Activated CD4-positive, alpha-beta memory T cell treated with anti-CD3 and anti-CD28 coated beads for 36 hours (primary cell): ENCODE measurements at regions not wholly inside any gene's neighbourhood (a gene's known extent, or its start where the extent isn't known, plus 50 kb on each side); places are given as distances from the start of the nearest gene placed in this dataset.

Experiments
- CTCF ChIA-PET: fragments of 350-600 bp; sonication (Branson Sonifier 250); formaldehyde crosslinking; loops from one replicate; lab custom pipeline; 2021; ENCODE audit warnings: antibody characterized with exemption, inconsistent platforms; lab: Charles Lee
- POLR2A ChIA-PET: fragments of 350-600 bp; sonication (Branson Sonifier 250); formaldehyde crosslinking; loops from one replicate; lab custom pipeline; 2021; ENCODE audit warnings: antibody characterized with exemption; lab: Charles Lee
- DNase-seq: peaks from one replicate; pipeline ENCODE4 v3.0.0-alpha.2; 2020
- H3K27ac Mint-ChIP-seq: one replicate; pipeline ENCODE4 v1.8.0; 2021; ENCODE audit warnings: mixed read lengths
- H3K27me3 Mint-ChIP-seq: one replicate; pipeline ENCODE4 v1.8.0; 2021; ENCODE audit warnings: mixed read lengths
- H3K36me3 Mint-ChIP-seq: one replicate; pipeline ENCODE4 v1.8.0; 2021; ENCODE audit warnings: mixed read lengths
- H3K4me1 Mint-ChIP-seq: one replicate; pipeline ENCODE4 v1.8.0; 2021; ENCODE audit warnings: low read depth, mixed read lengths
- H3K4me3 Mint-ChIP-seq: one replicate; pipeline ENCODE4 v1.8.0; 2021; ENCODE audit warnings: mild to moderate bottlenecking, mixed read lengths
- H3K9me3 Mint-ChIP-seq: one replicate; pipeline ENCODE4 v1.8.0; 2021; ENCODE audit warnings: mixed read lengths
- intact Hi-C: fragments of 100-400 bp; cut with micrococcal nuclease; formaldehyde crosslinking; loops from one replicate; pipeline ENCODE4 v1.15.1; 2023

- intact Hi-C loops, result loop anchor here (10.0 kb wide), 1 partner anchor 972 kb away; no protein-coding TSS in a partner anchor
- POLR2A ChIA-PET, result no interaction called here
- no peak overlapping the region for H3K27ac Mint-ChIP-seq
- CTCF ChIA-PET, result no interaction called here
- H3K9me3 Mint-ChIP-seq, result no peaks in the 10 kb centered on the region
- no peak overlapping the region for H3K4me3 Mint-ChIP-seq
- H3K36me3 Mint-ChIP-seq, result no peaks in the 10 kb centered on the region
- no peak for DNase-seq
- H3K27me3 Mint-ChIP-seq, result no peaks in the 10 kb centered on the region
- no peaks in the 10 kb centered on the region for H3K4me1 Mint-ChIP-seq
These were observed 152.4 kb downstream of the TEX29 start for GRCh38 chr13:111472559-111473460.

GRCh38 chr13:111474136-111475002 lies 153.9 kb downstream of the TEX29 start:
- Mint-ChIP-seq H3K4me3 (no peak overlapping the region), H3K36me3 (no peaks in the 10 kb centered on the region), H3K9me3 (no peaks in the 10 kb centered on the region), H3K4me1 (no peaks in the 10 kb centered on the region), H3K27ac (no peak overlapping the region), H3K27me3 (no peaks in the 10 kb centered on the region)
- DNase-seq, result no peak
- intact Hi-C loops, result loop anchor here (10.0 kb wide), 1 partner anchor 970 kb away; no protein-coding TSS in a partner anchor
- ChIA-PET CTCF (interaction anchor here (0.7 to 1.3 kb wide), 5 partner anchors 8 to 1134 kb away, joined by 3 to 5 read pairs (median 3); no protein-coding TSS in a partner anchor), POLR2A (no interaction called here)

GRCh38 chr13:111475488-111475887 lies 155.0 kb downstream of the TEX29 start:
- Mint-ChIP-seq H3K36me3 (no peaks in the 10 kb centered on the region), H3K4me1 (no peaks in the 10 kb centered on the region), H3K27ac (no peak overlapping the region), H3K4me3 (no peak overlapping the region), H3K9me3 (no peaks in the 10 kb centered on the region), H3K27me3 (no peaks in the 10 kb centered on the region)
- intact Hi-C loops, result loop anchor here (10.0 kb wide), 1 partner anchor 969 kb away; no protein-coding TSS in a partner anchor
- no peak for DNase-seq
- POLR2A ChIA-PET, result no interaction called here
- CTCF ChIA-PET, result no interaction called here

GRCh38 chr13:111476197-111476596 lies 155.8 kb downstream of the TEX29 start:
- ChIA-PET CTCF (no interaction called here), POLR2A (no interaction called here)
- Mint-ChIP-seq H3K27me3 (no peaks in the 10 kb centered on the region), H3K4me3 (no peak overlapping the region), H3K9me3 (no peaks in the 10 kb centered on the region), H3K4me1 (no peaks in the 10 kb centered on the region), H3K27ac (no peak overlapping the region), H3K36me3 (no peaks in the 10 kb centered on the region)
- DNase-seq, result no peak
- intact Hi-C loops, result loop anchor here (10.0 kb wide), 1 partner anchor 969 kb away; no protein-coding TSS in a partner anchor

GRCh38 chr13:111479412-111479811 lies 159.0 kb downstream of the TEX29 start:
- Mint-ChIP-seq H3K36me3 (no peaks in the 10 kb centered on the region), H3K27me3 (no peaks in the 10 kb centered on the region), H3K4me1 (no peaks in the 10 kb centered on the region), H3K9me3 (no peaks in the 10 kb centered on the region), H3K4me3 (no peak overlapping the region), H3K27ac (no peak overlapping the region)
- DNase-seq, result no peak
- intact Hi-C loops, result loop anchor here (10.0 kb wide), 1 partner anchor 965 kb away; no protein-coding TSS in a partner anchor
- CTCF ChIA-PET, result no interaction called here
- POLR2A ChIA-PET, result no interaction called here

- intact Hi-C loops, result no loop called here
- Mint-ChIP-seq H3K4me3 (no peak overlapping the region), H3K27ac (no peak overlapping the region), H3K36me3 (no peaks in the 10 kb centered on the region), H3K4me1 (no peaks in the 10 kb centered on the region), H3K27me3 (no peaks in the 10 kb centered on the region), H3K9me3 (no peaks in the 10 kb centered on the region)
- no peak for DNase-seq
- CTCF ChIA-PET, result no interaction called here
- POLR2A ChIA-PET, result no interaction called here
These were observed 160.1 kb downstream of the TEX29 start for GRCh38 chr13:111480503-111480902.

- intact Hi-C loops, result no loop called here
- Mint-ChIP-seq H3K27ac (no peak overlapping the region), H3K27me3 (no peaks in the 10 kb centered on the region), H3K4me1 (no peaks in the 10 kb centered on the region), H3K9me3 (no peaks in the 10 kb centered on the region), H3K4me3 (no peak overlapping the region), H3K36me3 (no peaks in the 10 kb centered on the region)
- DNase-seq, result no peak
- ChIA-PET POLR2A (no interaction called here), CTCF (no interaction called here)
These were observed 160.5 kb downstream of the TEX29 start for GRCh38 chr13:111480976-111481375.

- H3K4me3 Mint-ChIP-seq, result no peak overlapping the region
- H3K4me1 Mint-ChIP-seq, result no peaks in the 10 kb centered on the region
- POLR2A ChIA-PET, result no interaction called here
- no peaks in the 10 kb centered on the region for H3K36me3 Mint-ChIP-seq
- no peak overlapping the region for H3K27ac Mint-ChIP-seq
- CTCF ChIA-PET, result no interaction called here
- no peaks in the 10 kb centered on the region for H3K27me3 Mint-ChIP-seq
- peaks cover 9% of the 10 kb centered on the region for H3K9me3 Mint-ChIP-seq
- no peak for DNase-seq
- intact Hi-C loops, result no loop called here
These were observed 161.7 kb downstream of the TEX29 start for GRCh38 chr13:111482126-111482525.

GRCh38 chr13:111482806-111483620 lies 162.6 kb downstream of the TEX29 start:
- intact Hi-C loops, result no loop called here
- DNase-seq, result no peak
- ChIA-PET POLR2A (no interaction called here), CTCF (no interaction called here)
- Mint-ChIP-seq H3K27ac (no peak overlapping the region), H3K27me3 (no peaks in the 10 kb centered on the region), H3K9me3 (peaks cover 12% of the 10 kb centered on the region), H3K4me3 (no peak overlapping the region), H3K4me1 (no peaks in the 10 kb centered on the region), H3K36me3 (no peaks in the 10 kb centered on the region)

- Mint-ChIP-seq H3K9me3 (peaks cover 12% of the 10 kb centered on the region), H3K4me3 (no peak overlapping the region), H3K4me1 (no peaks in the 10 kb centered on the region), H3K27ac (no peak overlapping the region), H3K36me3 (no peaks in the 10 kb centered on the region), H3K27me3 (no peaks in the 10 kb centered on the region)
- intact Hi-C loops, result no loop called here
- CTCF ChIA-PET, result no interaction called here
- POLR2A ChIA-PET, result no interaction called here
- DNase-seq, result no peak
These were observed 163.2 kb downstream of the TEX29 start for GRCh38 chr13:111483621-111483987.

GRCh38 chr13:111484141-111484925 lies 163.9 kb downstream of the TEX29 start:
- Mint-ChIP-seq H3K36me3 (no peaks in the 10 kb centered on the region), H3K27ac (no peak overlapping the region), H3K9me3 (peaks cover 12% of the 10 kb centered on the region), H3K4me1 (no peaks in the 10 kb centered on the region), H3K4me3 (no peak overlapping the region), H3K27me3 (no peaks in the 10 kb centered on the region)
- intact Hi-C loops, result no loop called here
- no peak for DNase-seq
- POLR2A ChIA-PET, result no interaction called here
- CTCF ChIA-PET, result no interaction called here
